ENCODE measurements at regions not wholly inside any gene's neighbourhood (a gene's known extent, or its start where the extent isn't known, plus 50 kb on each side); places are given as distances from the start of the nearest gene placed in this dataset.

- no peak for DNase-seq
These were observed 1150.8 kb downstream of the SI start for GRCh38 chr3:163927521-163927920.

- peak in 1 of 2 experiments; percentile 43 for DNase-seq
These were observed 1153.7 kb downstream of the SI start for GRCh38 chr3:163924600-163924999.

GRCh38 chr3:163919154-163919553 is 1159.1 kb downstream of the SI start:
- no peak for DNase-seq

GRCh38 chr3:163916596-163917560 is 1161.4 kb downstream of the SI start:
- DNase-seq, result peak; percentile 35 to 51

- no peak for DNase-seq
These were observed 1163.0 kb downstream of the SI start for GRCh38 chr3:163915280-163915679.

- no peak for DNase-seq
These were observed 1163.7 kb downstream of the SI start for GRCh38 chr3:163914567-163914966.

- DNase-seq, result no peak
These were observed 1186.5 kb downstream of the SI start for GRCh38 chr3:163891771-163892170.

- DNase-seq, result peak; percentile 10 to 76
These were observed 1187.6 kb downstream of the SI start for GRCh38 chr3:163890661-163891060.

GRCh38 chr3:163879172-163879571 is 1199.1 kb downstream of the SI start:
- no peak for DNase-seq

GRCh38 chr3:163878396-163878795 is 1199.9 kb downstream of the SI start:
- DNase-seq, result no peak

- DNase-seq, result no peak
These were observed 1200.5 kb downstream of the SI start for GRCh38 chr3:163877805-163878204.

GRCh38 chr3:163863146-163863545 is 1215.2 kb downstream of the SI start:
- DNase-seq, result no peak

- DNase-seq, result no peak
These were observed 1226.1 kb downstream of the SI start for GRCh38 chr3:163852233-163852632.

- DNase-seq, result no peak
These were observed 1239.5 kb downstream of the SI start for GRCh38 chr3:163838769-163839168.

GRCh38 chr3:163832547-163832946 is 1245.7 kb downstream of the SI start:
- DNase-seq, result no peak

- DNase-seq, result no peak
These were observed 1256.5 kb downstream of the SI start for GRCh38 chr3:163821841-163822240.

GRCh38 chr3:163817015-163817414 is 1261.3 kb downstream of the SI start:
- no peak for DNase-seq

GRCh38 chr3:163813935-163814334 is 1264.4 kb downstream of the SI start:
- DNase-seq, result no peak

- DNase-seq, result peak; percentile 56 to 81
These were observed 1266.3 kb downstream of the SI start for GRCh38 chr3:163812006-163812405.

GRCh38 chr3:163809540-163809993 is 1268.7 kb downstream of the SI start:
- DNase-seq, result no peak

GRCh38 chr3:163786416-163786815 is 1291.9 kb downstream of the SI start:
- DNase-seq, result no peak

- peak; percentile 54 to 68 for DNase-seq
These were observed 1292.6 kb downstream of the SI start for GRCh38 chr3:163785693-163786092.

- DNase-seq, result no peak
These were observed 1298.6 kb downstream of the SI start for GRCh38 chr3:163779396-163780344.

Measured in NCI-H2081 (cell line).